ENCODE measurements at regions not wholly inside any gene's neighbourhood (a gene's known extent, or its start where the extent isn't known, plus 50 kb on each side); places are given as distances from the start of the nearest gene placed in this dataset.

GRCh38 chr9:96183751-96184150 lies 118.2 kb downstream of the HSD17B3 start:
- no peak for DNase-seq

GRCh38 chr9:96178153-96178552 lies 123.8 kb downstream of the HSD17B3 start:
- DNase-seq: no peak

- DNase-seq: no peak
Observed at GRCh38 chr9:96177719-96178028, 124.3 kb downstream of the HSD17B3 start.

- DNase-seq: no peak
Observed at GRCh38 chr9:96177005-96177718, 124.8 kb downstream of the HSD17B3 start.

- DNase-seq: no peak
Observed at GRCh38 chr9:96175796-96176195, 126.2 kb downstream of the HSD17B3 start.

- no peak for DNase-seq
Observed at GRCh38 chr9:96175001-96175400, 127.0 kb downstream of the HSD17B3 start.

- no peak for DNase-seq
Observed at GRCh38 chr9:96174371-96174770, 127.6 kb downstream of the HSD17B3 start.

- DNase-seq: no peak
Observed at GRCh38 chr9:96173640-96174039, 128.3 kb downstream of the HSD17B3 start.

- DNase-seq: no peak
Observed at GRCh38 chr9:96172797-96173196, 129.2 kb downstream of the HSD17B3 start.

GRCh38 chr9:96171728-96172127 lies 130.2 kb downstream of the HSD17B3 start:
- no peak for DNase-seq

- DNase-seq: no peak
Observed at GRCh38 chr9:96169901-96170300, 132.1 kb downstream of the HSD17B3 start.

- DNase-seq: no peak
Observed at GRCh38 chr9:96169484-96169883, 132.5 kb downstream of the HSD17B3 start.

GRCh38 chr9:96168882-96169281 lies 133.1 kb downstream of the HSD17B3 start:
- DNase-seq: no peak

- no peak for DNase-seq
Observed at GRCh38 chr9:96167011-96167410, 135.0 kb downstream of the HSD17B3 start.

- DNase-seq: no peak
Observed at GRCh38 chr9:96164268-96164683, 137.7 kb downstream of the HSD17B3 start.

GRCh38 chr9:96163712-96164111 lies 138.3 kb downstream of the HSD17B3 start:
- no peak for DNase-seq

GRCh38 chr9:96163161-96163560 lies 138.8 kb downstream of the HSD17B3 start:
- no peak for DNase-seq

- DNase-seq: no peak
Observed at GRCh38 chr9:96161819-96162218, 140.2 kb downstream of the HSD17B3 start.

- no peak for DNase-seq
Observed at GRCh38 chr9:96160866-96161265, 141.1 kb downstream of the HSD17B3 start.

GRCh38 chr9:96160168-96160567 lies 141.8 kb downstream of the HSD17B3 start:
- DNase-seq: no peak

GRCh38 chr9:96159596-96159995 lies 142.4 kb downstream of the HSD17B3 start:
- DNase-seq: no peak

GRCh38 chr9:96158909-96159575 lies 142.9 kb downstream of the HSD17B3 start:
- no peak for DNase-seq

- DNase-seq: no peak
Observed at GRCh38 chr9:96158147-96158546, 143.8 kb downstream of the HSD17B3 start.

- DNase-seq: no peak
Observed at GRCh38 chr9:96157675-96158074, 144.3 kb downstream of the HSD17B3 start.
